IgD-negative memory B cell (primary cell): ENCODE measurements at regions not wholly inside any gene's neighbourhood (a gene's known extent, or its start where the extent isn't known, plus 50 kb on each side); places are given as distances from the start of the nearest gene placed in this dataset.

Experiments used
- H3K27ac Mint-ChIP-seq, 3 donors: one replicate each; pipeline ENCODE4 v1.8.0; 2020 to 2022; ENCODE audit warnings: mild to moderate bottlenecking in 3 of 3, mixed read lengths in 3 of 3, moderate library complexity in 1 of 3
- H3K27me3 Mint-ChIP-seq: one replicate; pipeline ENCODE4 v1.8.0; 2021; ENCODE audit warnings: mixed read lengths
- H3K36me3 Mint-ChIP-seq: one replicate; pipeline ENCODE4 v1.8.0; 2020; ENCODE audit warnings: mild to moderate bottlenecking, mixed read lengths
- H3K4me1 Mint-ChIP-seq, 3 donors: one replicate each; pipeline ENCODE4 v1.8.0; 2020 to 2022; ENCODE audit warnings: mixed read lengths in 3 of 3, mild to moderate bottlenecking in 1 of 3
- H3K4me3 Mint-ChIP-seq, 4 donors: one replicate each; pipeline ENCODE4 v1.8.0; 2020 to 2022; ENCODE audit warnings: mild to moderate bottlenecking in 4 of 4, mixed read lengths in 4 of 4, moderate library complexity in 3 of 4
- H3K9me3 Mint-ChIP-seq, 3 donors: one replicate each; pipeline ENCODE4 v1.8.0; 2020 to 2021; ENCODE audit warnings: mixed read lengths in 3 of 3, mild to moderate bottlenecking in 1 of 3

DNA sequence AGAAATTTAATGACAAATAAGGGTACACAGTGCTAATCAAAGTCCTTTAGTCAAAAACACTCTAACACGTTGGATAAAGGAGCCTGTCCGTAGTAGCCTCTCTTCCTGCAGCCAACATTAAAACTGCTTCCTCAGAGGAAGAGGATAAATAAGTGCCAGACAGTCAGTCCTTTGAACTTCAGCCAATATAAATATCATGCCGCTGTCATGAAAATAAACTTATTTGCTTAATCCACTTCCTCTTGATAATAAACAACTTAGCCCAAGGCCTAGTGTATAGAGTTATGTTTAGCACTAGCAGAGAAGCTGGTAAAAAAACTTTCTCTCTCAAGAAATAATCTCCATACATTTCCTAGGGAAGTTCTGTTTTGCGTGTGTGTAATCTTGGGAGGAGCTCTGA, 196.7 kb downstream of the HS3ST1 start:
- peak overlapping the region in 2 of 4 donors; percentile 30 to 80 for H3K4me3 Mint-ChIP-seq
- peak overlapping the region in 2 of 3 donors; percentile 31 to 69 for H3K27ac Mint-ChIP-seq
- H3K9me3 Mint-ChIP-seq, result peaks cover 0 to 2% (median 0%) of the 10 kb centered on the region in 3 donors
- H3K4me1 Mint-ChIP-seq, result peaks cover 12 to 19% (median 13%) of the 10 kb centered on the region in 3 donors
- H3K36me3 Mint-ChIP-seq, result peaks cover 1% of the 10 kb centered on the region
- no peaks in the 10 kb centered on the region for H3K27me3 Mint-ChIP-seq

DNA sequence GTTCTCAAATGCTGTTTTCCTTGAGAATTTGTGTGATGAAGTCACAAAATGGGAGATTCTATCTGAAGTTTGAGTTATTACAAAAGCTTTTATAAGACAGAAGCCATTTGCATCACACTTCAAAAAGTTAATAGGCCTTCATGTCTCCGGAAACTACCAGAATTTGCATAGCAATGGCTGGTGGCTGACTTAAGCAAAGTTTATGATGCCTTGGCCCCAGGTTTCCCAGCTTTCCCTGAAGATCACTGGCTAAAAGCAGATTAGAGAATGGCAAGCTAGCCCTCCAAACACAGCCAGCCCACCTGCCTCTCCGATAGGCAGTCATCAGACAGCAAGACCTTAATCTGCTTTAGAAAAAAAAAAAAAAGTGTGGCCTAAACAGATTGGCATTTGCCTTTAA, 197.8 kb downstream of the HS3ST1 start:
- Mint-ChIP-seq H3K27ac (no peak overlapping the region), H3K4me1 (peaks cover 12 to 19% (median 13%) of the 10 kb centered on the region in 3 donors), H3K27me3 (no peaks in the 10 kb centered on the region), H3K4me3 (no peak overlapping the region), H3K36me3 (peaks cover 1% of the 10 kb centered on the region), H3K9me3 (peaks cover 0 to 2% (median 0%) of the 10 kb centered on the region in 3 donors)

DNA sequence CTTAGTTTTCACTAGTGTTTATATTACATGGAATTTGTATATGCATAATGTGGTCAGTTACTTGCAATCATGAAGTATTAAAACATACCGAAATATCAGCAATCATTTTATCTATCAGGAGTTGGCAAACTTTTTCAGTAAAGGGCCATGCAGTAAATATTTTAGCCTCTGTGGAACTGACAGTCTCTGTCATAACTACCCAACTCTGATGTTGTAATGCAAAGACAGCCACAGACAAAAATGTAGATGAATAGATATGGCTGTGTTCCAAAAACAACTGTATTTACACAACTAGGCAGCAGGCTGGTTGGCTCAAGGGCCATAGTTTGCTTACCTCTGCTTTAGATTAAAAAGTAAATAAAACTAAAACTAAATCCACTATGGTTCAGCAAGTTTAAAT, 200.2 kb downstream of the HS3ST1 start:
- Mint-ChIP-seq H3K9me3 (peaks cover 0 to 2% (median 0%) of the 10 kb centered on the region in 3 donors), H3K4me1 (peaks cover 12 to 19% (median 13%) of the 10 kb centered on the region in 3 donors)

DNA sequence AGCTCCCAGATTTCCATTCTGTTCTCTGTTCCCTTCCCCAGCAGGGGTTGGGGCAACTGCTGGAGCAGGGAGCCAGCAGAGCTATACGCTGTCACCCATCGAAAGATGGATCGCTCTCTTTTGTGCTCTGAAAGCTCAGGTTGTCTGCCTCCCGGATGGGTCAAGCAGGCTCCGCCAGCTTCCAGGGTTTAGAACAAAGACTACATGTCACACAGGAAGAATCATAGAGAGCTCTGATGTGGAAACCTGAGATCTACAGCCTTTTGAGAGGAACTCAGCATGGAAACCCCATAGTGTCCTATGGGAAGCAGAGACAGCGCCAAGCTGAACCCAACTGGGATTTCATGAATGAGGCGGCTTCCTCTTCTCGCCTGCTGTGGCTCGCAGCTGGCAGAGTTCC, 205.4 kb downstream of the HS3ST1 start:
- H3K4me3 Mint-ChIP-seq, result no peak overlapping the region
- H3K36me3 Mint-ChIP-seq, result no peaks in the 10 kb centered on the region
- peaks cover 0 to 3% (median 0%) of the 10 kb centered on the region in 3 donors for H3K9me3 Mint-ChIP-seq
- H3K27ac Mint-ChIP-seq, result no peak overlapping the region
- H3K27me3 Mint-ChIP-seq, result peaks cover 2% of the 10 kb centered on the region
- no peaks in the 10 kb centered on the region for H3K4me1 Mint-ChIP-seq

More for the DNA sequence above, 200.2 kb downstream of the HS3ST1 start:
- Mint-ChIP-seq H3K27me3 (peaks cover 2% of the 10 kb centered on the region), H3K4me3 (no peak overlapping the region), H3K36me3 (peaks cover 1% of the 10 kb centered on the region), H3K27ac (no peak overlapping the region)

DNA sequence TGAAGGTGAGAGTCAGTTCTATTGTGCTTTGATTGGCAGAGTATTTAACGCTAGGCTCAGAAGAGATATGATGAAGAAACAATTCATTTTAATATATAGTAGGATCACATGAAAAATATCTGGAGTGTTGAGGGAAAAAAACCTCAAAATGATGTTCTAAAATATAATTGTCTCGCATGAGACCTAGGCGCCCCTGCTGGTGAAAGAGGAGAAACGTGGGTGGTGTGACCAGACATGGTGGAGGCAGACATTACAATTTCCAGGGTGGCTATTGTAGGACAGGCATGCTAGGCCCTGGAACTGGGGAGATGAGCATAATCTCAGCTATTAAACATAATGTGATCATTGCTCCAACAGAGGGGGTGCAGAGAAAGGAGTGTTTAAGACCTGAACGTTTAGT, 210.0 kb downstream of the HS3ST1 start:
- Mint-ChIP-seq H3K36me3 (no peaks in the 10 kb centered on the region), H3K4me1 (peaks cover 0 to 2% (median 0%) of the 10 kb centered on the region in 3 donors), H3K27ac (no peak overlapping the region), H3K4me3 (no peak overlapping the region), H3K27me3 (no peaks in the 10 kb centered on the region), H3K9me3 (peaks cover 0 to 3% (median 0%) of the 10 kb centered on the region in 3 donors)

DNA sequence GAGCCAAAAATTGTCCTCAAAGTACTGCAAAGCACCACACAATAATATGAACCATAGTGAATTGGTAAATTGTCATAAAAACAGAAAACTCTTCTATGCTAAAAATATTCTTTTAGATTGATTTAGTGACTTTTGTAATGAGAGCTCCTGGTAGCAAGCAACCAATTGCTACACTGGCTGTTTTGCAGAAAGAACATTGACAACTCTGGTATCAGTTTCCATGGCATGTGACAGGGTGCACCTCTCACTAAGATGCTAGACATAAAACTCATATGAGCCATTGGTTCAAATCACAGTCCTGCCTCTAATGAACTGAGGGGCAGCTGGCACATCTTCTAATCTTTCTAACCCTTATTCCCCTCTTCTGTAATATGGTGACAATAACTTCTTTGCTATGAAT, 212.2 kb downstream of the HS3ST1 start:
- peaks cover 0 to 3% (median 0%) of the 10 kb centered on the region in 3 donors for H3K9me3 Mint-ChIP-seq

DNA sequence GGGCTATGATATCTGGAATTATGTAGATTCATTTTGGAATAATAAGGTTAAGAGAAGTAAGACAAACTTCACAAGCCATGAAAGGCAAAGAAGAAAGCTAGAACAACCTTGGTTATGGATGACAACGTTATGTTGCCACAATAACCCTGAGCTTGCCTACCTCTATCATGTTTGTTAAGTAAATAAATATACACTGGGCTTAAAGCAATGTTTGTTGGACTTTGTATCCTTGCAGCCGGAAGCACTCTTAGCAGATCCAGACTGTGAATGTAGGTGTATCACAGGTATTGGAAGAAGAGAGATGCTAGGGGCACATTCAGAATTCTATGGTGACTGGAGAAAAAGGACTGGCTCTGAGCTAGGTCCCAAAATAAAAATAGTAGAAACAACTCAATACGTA, 214.4 kb downstream of the HS3ST1 start:
- Mint-ChIP-seq H3K27ac (no peak overlapping the region), H3K4me3 (no peak overlapping the region), H3K36me3 (peaks cover 2% of the 10 kb centered on the region), H3K27me3 (no peaks in the 10 kb centered on the region), H3K9me3 (no peaks in the 10 kb centered on the region), H3K4me1 (peaks cover 0 to 2% (median 0%) of the 10 kb centered on the region in 3 donors)

More for the DNA sequence above, 212.2 kb downstream of the HS3ST1 start:
- H3K4me3 Mint-ChIP-seq, result no peak overlapping the region
- peaks cover 2% of the 10 kb centered on the region for H3K36me3 Mint-ChIP-seq
- no peak overlapping the region for H3K27ac Mint-ChIP-seq
- H3K27me3 Mint-ChIP-seq, result no peaks in the 10 kb centered on the region
- H3K4me1 Mint-ChIP-seq, result peaks cover 0 to 2% (median 0%) of the 10 kb centered on the region in 3 donors

DNA sequence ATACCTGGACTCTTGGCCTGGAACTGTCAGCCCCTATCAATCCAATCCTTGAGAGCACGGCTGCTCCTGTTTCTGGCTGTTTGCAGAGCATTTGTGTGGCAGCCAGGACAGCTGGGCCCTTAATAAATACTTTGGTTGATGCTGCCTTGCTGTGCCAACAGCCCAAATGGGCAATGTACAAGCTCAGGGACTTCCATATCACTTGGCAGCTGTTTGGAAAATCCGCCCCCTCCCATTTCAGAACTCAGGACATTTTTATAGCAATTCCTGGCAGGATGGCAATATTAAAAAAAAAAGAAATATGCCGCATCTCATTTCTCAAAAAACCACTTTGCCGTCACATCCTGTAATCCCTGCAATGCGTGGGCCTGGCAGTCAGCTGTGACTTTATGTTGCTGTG, 218.9 kb downstream of the HS3ST1 start:
- H3K27ac Mint-ChIP-seq, result no peak overlapping the region
- peaks cover 0 to 2% (median 0%) of the 10 kb centered on the region in 3 donors for H3K4me1 Mint-ChIP-seq
- H3K27me3 Mint-ChIP-seq, result no peaks in the 10 kb centered on the region
- peaks cover 3 to 9% (median 9%) of the 10 kb centered on the region in 3 donors for H3K9me3 Mint-ChIP-seq
- H3K36me3 Mint-ChIP-seq, result peaks cover 4% of the 10 kb centered on the region
- no peak overlapping the region for H3K4me3 Mint-ChIP-seq

DNA sequence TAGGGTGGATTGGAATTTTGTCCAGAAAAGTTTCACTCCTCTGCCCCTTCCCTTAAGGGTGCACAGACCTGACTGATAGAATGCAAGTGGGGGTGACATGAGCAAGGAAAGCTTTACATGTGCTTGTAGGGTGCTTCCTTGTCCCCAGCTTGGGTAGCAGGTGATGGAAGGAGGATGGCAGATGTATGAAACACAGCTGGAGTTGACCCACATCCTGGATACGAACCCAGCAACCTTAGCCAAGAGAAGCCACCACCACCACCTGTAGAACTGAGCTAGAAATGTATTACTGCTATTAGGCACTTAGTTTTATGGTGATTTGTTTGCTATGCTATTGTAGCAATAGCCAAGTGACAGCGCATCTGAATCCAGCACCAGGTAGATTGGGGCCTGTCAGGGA, 227.4 kb downstream of the HS3ST1 start:
- no peaks in the 10 kb centered on the region for H3K27me3 Mint-ChIP-seq
- no peak overlapping the region for H3K4me3 Mint-ChIP-seq
- H3K9me3 Mint-ChIP-seq, result no peaks in the 10 kb centered on the region
- peaks cover under 1% of the 10 kb centered on the region for H3K36me3 Mint-ChIP-seq
- H3K4me1 Mint-ChIP-seq, result peaks cover 2% of the 10 kb centered on the region in 3 donors
- H3K27ac Mint-ChIP-seq, result no peak overlapping the region

DNA sequence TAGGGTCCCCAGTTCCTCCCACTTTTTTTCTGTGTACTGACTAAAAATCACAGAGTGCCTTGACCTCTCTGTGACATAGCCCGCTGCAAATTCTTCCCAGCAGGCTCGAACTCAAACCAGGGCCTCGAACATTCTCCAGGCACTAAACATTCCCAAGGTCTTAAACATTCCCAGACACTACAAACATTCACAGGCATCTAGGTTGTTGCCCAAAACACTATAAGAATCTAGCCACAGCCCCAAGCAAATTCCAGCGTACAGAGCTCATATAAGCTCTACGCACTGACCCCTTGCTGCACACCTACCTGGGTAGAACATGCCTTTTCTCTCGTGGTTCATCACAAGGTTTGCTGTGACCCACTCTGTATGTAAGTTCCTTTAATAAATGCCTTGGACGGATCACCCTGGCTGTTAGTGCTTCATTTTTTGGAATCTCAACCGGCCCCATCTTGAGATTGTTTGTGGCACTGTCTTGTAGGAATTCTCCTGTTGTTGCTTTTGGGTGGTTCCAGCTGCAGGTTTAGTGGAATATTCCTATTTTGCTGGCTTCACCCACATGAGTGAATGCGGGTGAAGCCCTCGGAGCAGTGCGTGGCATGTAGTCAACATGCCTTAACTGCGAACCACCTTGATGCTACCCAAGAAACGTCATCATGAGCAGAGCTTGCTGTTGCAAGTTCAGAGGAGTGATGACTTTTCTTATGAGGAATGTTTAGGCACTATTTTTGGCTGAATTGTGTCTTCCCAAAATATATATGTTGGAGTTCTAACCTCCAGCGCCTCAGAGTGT, 230.0 kb downstream of the HS3ST1 start:
- no peaks in the 10 kb centered on the region for H3K36me3 Mint-ChIP-seq
- peaks cover 9 to 10% (median 10%) of the 10 kb centered on the region in 3 donors for H3K4me1 Mint-ChIP-seq
- H3K4me3 Mint-ChIP-seq, result no peak overlapping the region
- no peaks in the 10 kb centered on the region for H3K9me3 Mint-ChIP-seq
- H3K27ac Mint-ChIP-seq, result no peak overlapping the region
- H3K27me3 Mint-ChIP-seq, result peaks cover 1% of the 10 kb centered on the region

DNA sequence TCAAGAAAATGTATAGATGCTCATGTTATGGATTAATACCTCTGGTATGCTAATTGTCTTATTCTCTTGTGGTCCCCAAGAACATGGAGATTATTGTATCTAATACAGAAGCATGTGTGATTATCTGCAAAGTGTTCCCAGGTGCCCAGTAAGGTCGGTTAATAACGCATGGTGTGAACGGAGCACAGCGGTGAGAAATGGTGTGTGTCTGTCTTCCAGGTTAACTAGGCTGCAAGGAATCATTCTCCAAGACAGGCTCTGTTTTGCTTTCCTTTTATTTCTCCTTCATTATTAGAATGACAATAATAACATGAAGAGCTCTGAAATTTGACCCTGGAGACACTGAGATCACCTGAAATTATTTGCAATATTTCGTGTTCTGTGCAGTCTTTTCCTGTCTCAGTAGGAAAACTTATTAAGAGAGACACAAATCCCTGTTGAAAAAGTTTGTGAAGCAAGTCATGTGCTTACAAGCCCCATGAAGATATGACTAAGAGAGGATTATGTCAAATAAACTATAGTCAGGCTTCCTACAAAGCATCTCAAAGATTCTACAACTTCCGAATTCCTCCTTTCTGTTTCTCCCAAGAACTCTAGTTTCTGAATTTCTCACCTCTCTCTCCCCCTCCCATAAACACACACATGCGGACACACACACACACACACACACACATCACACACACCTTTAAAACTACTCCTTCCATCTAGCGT, 230.9 kb downstream of the HS3ST1 start:
- Mint-ChIP-seq H3K4me1 (peaks cover 9 to 10% (median 10%) of the 10 kb centered on the region in 3 donors), H3K27ac (no peak overlapping the region), H3K27me3 (peaks cover 1% of the 10 kb centered on the region), H3K36me3 (no peaks in the 10 kb centered on the region), H3K9me3 (no peaks in the 10 kb centered on the region), H3K4me3 (no peak overlapping the region)

DNA sequence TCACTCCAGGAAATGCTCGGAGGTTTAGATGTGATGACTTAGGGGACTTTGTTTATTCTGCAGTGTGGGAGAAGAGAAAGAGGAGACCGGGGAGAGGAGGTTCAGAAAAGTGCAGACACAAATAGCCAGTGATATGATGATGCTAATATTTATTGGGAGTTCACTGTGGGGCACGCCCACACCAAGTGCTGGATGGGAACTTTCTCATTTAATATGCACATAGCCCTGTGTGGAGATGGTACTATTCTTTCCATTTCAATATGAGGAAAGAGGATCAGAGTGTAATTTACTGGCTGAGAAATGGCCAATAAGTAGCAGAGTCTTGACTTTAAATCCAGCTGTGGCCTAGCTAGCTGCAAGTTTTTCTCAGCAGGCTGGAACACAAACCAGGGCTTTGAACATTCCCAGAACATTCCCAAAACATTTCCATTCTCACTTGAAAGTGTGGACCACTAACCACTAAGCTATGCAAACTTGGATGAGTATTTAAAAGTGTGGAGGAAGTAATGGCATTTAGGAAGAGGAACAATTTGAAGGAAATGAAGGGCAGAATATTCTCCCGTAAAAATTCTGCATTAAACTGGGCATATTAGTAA, 231.7 kb downstream of the HS3ST1 start:
- no peaks in the 10 kb centered on the region for H3K36me3 Mint-ChIP-seq
- H3K27ac Mint-ChIP-seq, result no peak overlapping the region
- peaks cover 9 to 12% (median 10%) of the 10 kb centered on the region in 3 donors for H3K4me1 Mint-ChIP-seq
- H3K27me3 Mint-ChIP-seq, result peaks cover 4% of the 10 kb centered on the region
- H3K4me3 Mint-ChIP-seq, result no peak overlapping the region
- H3K9me3 Mint-ChIP-seq, result no peaks in the 10 kb centered on the region

DNA sequence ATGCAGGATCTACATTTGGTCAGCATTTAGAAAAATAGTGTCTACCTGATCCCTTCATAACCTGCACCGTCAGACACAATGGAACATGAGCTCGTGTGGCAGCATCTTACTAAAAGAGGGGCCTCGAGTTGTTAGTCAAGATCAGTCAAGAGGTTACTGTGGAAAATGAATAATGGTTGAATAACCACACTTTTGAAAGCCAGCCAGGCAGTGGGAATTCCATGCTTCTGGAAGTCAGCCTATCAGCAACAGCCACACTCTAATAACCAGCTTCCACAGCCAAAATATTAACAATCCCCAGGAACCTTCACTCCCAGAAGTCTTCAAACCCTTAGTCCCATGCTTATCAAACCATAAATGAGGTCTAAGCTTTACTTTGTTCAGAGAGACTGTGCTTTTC, 234.3 kb downstream of the HS3ST1 start:
- no peak overlapping the region for H3K27ac Mint-ChIP-seq
- peaks cover 5% of the 10 kb centered on the region for H3K27me3 Mint-ChIP-seq
- no peaks in the 10 kb centered on the region for H3K9me3 Mint-ChIP-seq
- H3K4me1 Mint-ChIP-seq, result peaks cover 12 to 24% (median 17%) of the 10 kb centered on the region in 3 donors
- no peaks in the 10 kb centered on the region for H3K36me3 Mint-ChIP-seq
- no peak overlapping the region for H3K4me3 Mint-ChIP-seq

DNA sequence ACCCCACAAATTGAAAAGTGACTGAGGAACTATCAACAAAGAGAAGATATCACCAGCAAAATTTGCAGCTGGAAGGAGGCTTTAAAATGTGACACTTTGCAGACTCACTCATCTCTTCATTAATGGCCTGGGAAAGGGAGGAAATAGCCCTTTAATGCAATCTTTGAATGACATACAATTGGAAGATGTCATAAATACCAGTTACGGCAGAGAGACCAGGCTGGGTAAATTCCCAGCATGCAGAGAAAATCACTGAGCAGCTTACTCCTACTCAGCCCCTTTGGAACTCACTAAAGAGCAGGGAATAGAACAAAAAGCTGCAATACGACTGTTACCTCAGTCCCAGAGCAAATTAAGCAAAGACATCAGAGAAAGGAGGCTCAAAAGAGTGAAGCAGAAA, 238.9 kb downstream of the HS3ST1 start:
- H3K4me1 Mint-ChIP-seq, result peaks cover 8 to 20% (median 10%) of the 10 kb centered on the region in 3 donors
- H3K4me3 Mint-ChIP-seq, result peak overlapping the region in 2 of 4 donors; percentile 7 to 70
- H3K27me3 Mint-ChIP-seq, result peaks cover 4% of the 10 kb centered on the region
- H3K9me3 Mint-ChIP-seq, result no peaks in the 10 kb centered on the region
- no peaks in the 10 kb centered on the region for H3K36me3 Mint-ChIP-seq
- H3K27ac Mint-ChIP-seq, result no peak overlapping the region

DNA sequence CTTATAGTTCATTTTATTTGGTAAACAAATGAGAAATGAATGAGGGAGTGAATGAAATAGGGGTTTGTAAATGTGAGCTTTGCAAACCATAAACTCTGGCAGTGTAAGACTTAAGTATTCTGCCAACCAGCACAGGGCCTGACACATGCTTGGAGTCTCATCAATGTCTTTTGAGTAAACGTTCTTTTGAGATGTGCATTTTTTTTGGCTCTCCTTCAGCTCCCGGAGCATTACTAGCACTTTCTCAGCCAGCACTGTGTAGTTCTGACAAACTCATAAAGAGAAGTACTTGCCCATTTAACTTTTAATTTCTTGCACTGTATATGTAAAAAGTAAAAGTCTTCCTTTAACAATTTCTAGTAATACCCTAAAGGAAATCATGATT, 245.3 kb downstream of the HS3ST1 start:
- H3K4me3 Mint-ChIP-seq, result no peak overlapping the region
- peaks cover 0 to 2% (median 0%) of the 10 kb centered on the region in 3 donors for H3K9me3 Mint-ChIP-seq
- no peaks in the 10 kb centered on the region for H3K36me3 Mint-ChIP-seq
- no peaks in the 10 kb centered on the region for H3K27me3 Mint-ChIP-seq
- no peak overlapping the region for H3K27ac Mint-ChIP-seq
- H3K4me1 Mint-ChIP-seq, result peaks cover 0 to 1% (median 0%) of the 10 kb centered on the region in 3 donors
